ENCODE measurements at regions not wholly inside any gene's neighbourhood (a gene's known extent, or its start where the extent isn't known, plus 50 kb on each side); places are given as distances from the start of the nearest gene placed in this dataset.
A peak's percentile ranks its signal among the peaks of the same experiment; 100 is the strongest.
"Not testable (repeated sequence)": the region's sequence is repeated elsewhere in the genome, so short reads cannot be mapped to it uniquely, and the experiment has no call there.

GRCh38 chr9:66244763-66245162, 507.8 kb downstream of the FOXD4L4 start:
- not testable (repeated sequence) for H3K4me1 ChIP-seq (ENCODE audit: insufficient read depth, low read length); H2BK120ac ChIP-seq (ENCODE audit: low read depth, low read length, poor library complexity, severe bottlenecking); H3K27me3 Mint-ChIP-seq (ENCODE audit: low read depth); H2AFZ ChIP-seq (ENCODE audit: low read length); H3T11ph ChIP-seq (ENCODE audit: low read length); H2BK15ac ChIP-seq (ENCODE audit: low read depth, low read length); H3K9me3 ChIP-seq (ENCODE audit: control insufficient read depth, low read depth, low read length); H3K79me2 ChIP-seq (ENCODE audit: insufficient read depth, low read length); H3K4me1 Mint-ChIP-seq; DNase-seq; H2BK12ac ChIP-seq (ENCODE audit: insufficient read length, low read depth, low read length); H2AK5ac ChIP-seq (ENCODE audit: insufficient read length, low read length); H3K4ac ChIP-seq (ENCODE audit: low read depth, low read length); H3K36me3 Mint-ChIP-seq (ENCODE audit: insufficient read depth in 1 of 3, low read depth in 3 of 3); H3K4me2 ChIP-seq (ENCODE audit: insufficient read depth, insufficient read length, low read length); H3K18ac ChIP-seq (ENCODE audit: insufficient read length, low read depth, low read length); H3K56ac ChIP-seq (ENCODE audit: insufficient read length, low read depth, low read length); H3K79me1 ChIP-seq (ENCODE audit: insufficient read depth, low read depth, low read length, poor library complexity, severe bottlenecking); H2BK5ac ChIP-seq (ENCODE audit: insufficient read length, low read length); H3K27ac Mint-ChIP-seq; H3K4me3 Mint-ChIP-seq; H4K91ac ChIP-seq (ENCODE audit: insufficient read length, low read depth, low read length); H4K8ac ChIP-seq (replicated peaks; ENCODE audit: insufficient read length, low read depth, low read length); H3K23ac ChIP-seq (ENCODE audit: insufficient read length, low read depth, low read length); H3K23me2 ChIP-seq (ENCODE audit: insufficient read length, low read depth, low read length, poor library complexity, severe bottlenecking); H3K14ac ChIP-seq (ENCODE audit: insufficient read depth, low read length); H3K27ac ChIP-seq (ENCODE audit: insufficient read length, low read depth, low read length); H4K20me1 ChIP-seq (ENCODE audit: control insufficient read depth, insufficient read depth, insufficient read length); H3K9ac ChIP-seq (ENCODE audit: extremely low read depth, insufficient read length, low read length); H3K9me3 Mint-ChIP-seq; H4K5ac ChIP-seq (ENCODE audit: insufficient read length, low read depth, low read length); H2BK20ac ChIP-seq (ENCODE audit: low read depth, low read length, poor library complexity, severe bottlenecking); H3K27me3 ChIP-seq (ENCODE audit: insufficient read depth, low read length)
- WGBS (ENCODE audit: extremely low coverage, insufficient read length, low lambda C conversion rate) = no CpG with 5 or more reads among the region's 4 CpGs
- TF ChIP-seq CTCF (conservative IDR thresholded peaks at IDR 0.05) = peak; percentile 36; the same call in 2 of the 3 replicates

GRCh38 chr9:66245481-66245880, 508.5 kb downstream of the FOXD4L4 start:
- H2BK20ac ChIP-seq (ENCODE audit: low read depth, low read length, poor library complexity, severe bottlenecking); H3T11ph ChIP-seq (ENCODE audit: low read length); H2AK5ac ChIP-seq (ENCODE audit: insufficient read length, low read length); H2BK15ac ChIP-seq (ENCODE audit: low read depth, low read length); H3K9me3 Mint-ChIP-seq; H3K27ac ChIP-seq (ENCODE audit: insufficient read length, low read depth, low read length); H3K4ac ChIP-seq (ENCODE audit: low read depth, low read length); H3K23me2 ChIP-seq (ENCODE audit: insufficient read length, low read depth, low read length, poor library complexity, severe bottlenecking); H3K36me3 Mint-ChIP-seq (ENCODE audit: insufficient read depth in 1 of 3, low read depth in 3 of 3); H4K5ac ChIP-seq (ENCODE audit: insufficient read length, low read depth, low read length); H3K9me3 ChIP-seq (ENCODE audit: control insufficient read depth, low read depth, low read length); H3K23ac ChIP-seq (ENCODE audit: insufficient read length, low read depth, low read length); H3K4me1 Mint-ChIP-seq; H4K20me1 ChIP-seq (ENCODE audit: control insufficient read depth, insufficient read depth, insufficient read length); DNase-seq; H3K56ac ChIP-seq (ENCODE audit: insufficient read length, low read depth, low read length); H3K14ac ChIP-seq (ENCODE audit: insufficient read depth, low read length); H3K4me2 ChIP-seq (ENCODE audit: insufficient read depth, insufficient read length, low read length); H3K79me1 ChIP-seq (ENCODE audit: insufficient read depth, low read depth, low read length, poor library complexity, severe bottlenecking); H3K27me3 Mint-ChIP-seq (ENCODE audit: low read depth); H2BK120ac ChIP-seq (ENCODE audit: low read depth, low read length, poor library complexity, severe bottlenecking); H3K4me3 Mint-ChIP-seq; H3K27me3 ChIP-seq (ENCODE audit: insufficient read depth, low read length); H3K4me1 ChIP-seq (ENCODE audit: insufficient read depth, low read length); H4K8ac ChIP-seq (replicated peaks; ENCODE audit: insufficient read length, low read depth, low read length); H2BK5ac ChIP-seq (ENCODE audit: insufficient read length, low read length); H2BK12ac ChIP-seq (ENCODE audit: insufficient read length, low read depth, low read length); H2AFZ ChIP-seq (ENCODE audit: low read length); H3K79me2 ChIP-seq (ENCODE audit: insufficient read depth, low read length); H3K9ac ChIP-seq (ENCODE audit: extremely low read depth, insufficient read length, low read length); H3K18ac ChIP-seq (ENCODE audit: insufficient read length, low read depth, low read length); H3K27ac Mint-ChIP-seq; H4K91ac ChIP-seq (ENCODE audit: insufficient read length, low read depth, low read length): not testable (repeated sequence)
- WGBS (ENCODE audit: extremely low coverage, insufficient read length, low lambda C conversion rate) = no CpG with 5 or more reads among the region's 3 CpGs

Measured in H9 (cell line).